Parathyroid adenoma (tissue), 2 donors: ENCODE measurements at regions not wholly inside any gene's neighbourhood (a gene's known extent, or its start where the extent isn't known, plus 50 kb on each side); places are given as distances from the start of the nearest gene placed in this dataset.

ENCODE experiments used
- H2AFZ ChIP-seq: fragments of 300-600 bp; sonication (generic); one replicate; pipeline ENCODE4 v1.7.0; 2017; ENCODE audit warnings: antibody characterized with exemption, mild to moderate bottlenecking
- H3K27ac ChIP-seq: fragments of 300-600 bp; sonication (generic); one replicate; pipeline ENCODE4 v1.7.0; 2017
- H3K27me3 ChIP-seq: fragments of 300-600 bp; sonication (generic); one replicate; pipeline ENCODE4 v1.7.0; 2017; ENCODE audit warnings: low read length; ENCODE audit not compliant: control insufficient read depth, insufficient read depth
- H3K36me3 ChIP-seq: fragments of 300-600 bp; sonication (generic); one replicate; pipeline ENCODE4 v1.7.0; 2017; ENCODE audit warnings: low read length; ENCODE audit not compliant: control insufficient read depth, insufficient read depth
- H3K4me1 ChIP-seq: fragments of 300-600 bp; sonication (generic); one replicate; pipeline ENCODE4 v1.7.0; 2017; ENCODE audit warnings: control low read depth
- H3K4me2 ChIP-seq: fragments of 300-600 bp; sonication (generic); one replicate; pipeline ENCODE4 v1.7.0; 2017; ENCODE audit warnings: low read length
- H3K4me3 ChIP-seq: fragments of 300-600 bp; sonication (generic); one replicate; pipeline ENCODE4 v1.7.0; 2017; ENCODE audit warnings: low read depth, low read length
- H3K79me2 ChIP-seq: fragments of 300-600 bp; sonication (generic); one replicate; pipeline ENCODE4 v1.7.0; 2017; ENCODE audit warnings: control low read depth
- H3K9ac ChIP-seq: fragments of 300-600 bp; sonication (generic); one replicate; pipeline ENCODE4 v1.7.0; 2017; ENCODE audit warnings: mild to moderate bottlenecking
- H3K9me3 ChIP-seq: fragments of 300-600 bp; sonication (generic); one replicate; pipeline ENCODE4 v1.7.0; 2017; ENCODE audit warnings: low read length; ENCODE audit not compliant: control insufficient read depth
- TF ChIP-seq, protein P1 (sequence below): fragments of 300-600 bp; sonication (generic); IDR thresholded peaks from one replicate; pipeline ENCODE4 v1.7.0; 2017; ENCODE audit warnings: antibody characterized with exemption, mild to moderate bottlenecking
- donor health status: primary hyperparathyroidism.

DNA sequence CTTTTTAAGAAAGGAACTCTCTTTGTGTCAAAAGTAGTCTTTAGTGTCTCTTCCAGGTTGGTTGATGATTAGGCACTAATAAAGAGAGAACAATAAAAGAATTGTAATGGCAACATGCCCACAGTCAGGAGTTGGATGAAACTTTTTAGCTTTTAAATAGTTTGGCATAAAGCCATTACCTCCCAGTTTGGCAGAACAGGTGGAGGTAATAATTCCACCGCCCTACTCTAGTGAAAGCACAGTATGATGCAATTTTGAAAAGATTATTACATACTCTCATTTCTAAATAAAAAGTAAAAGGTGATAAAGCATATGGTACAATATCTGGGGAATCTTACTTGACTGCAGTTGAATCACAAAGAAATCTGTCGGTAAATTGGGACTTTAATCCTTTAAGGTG lies 497.6 kb downstream of the SUCLA2 start:
- Histone ChIP-seq H3K9me3 (no peaks in the 10 kb centered on the region), H3K27ac (no peak overlapping the region), H2AFZ (no peak overlapping the region), H3K79me2 (no peaks in the 10 kb centered on the region), H3K4me2 (no peak overlapping the region), H3K4me3 (no peak overlapping the region), H3K9ac (no peak overlapping the region), H3K27me3 (no peaks in the 10 kb centered on the region), H3K4me1 (no peaks in the 10 kb centered on the region), H3K36me3 (no peaks in the 10 kb centered on the region)
- TF ChIP-seq, protein P1, sequence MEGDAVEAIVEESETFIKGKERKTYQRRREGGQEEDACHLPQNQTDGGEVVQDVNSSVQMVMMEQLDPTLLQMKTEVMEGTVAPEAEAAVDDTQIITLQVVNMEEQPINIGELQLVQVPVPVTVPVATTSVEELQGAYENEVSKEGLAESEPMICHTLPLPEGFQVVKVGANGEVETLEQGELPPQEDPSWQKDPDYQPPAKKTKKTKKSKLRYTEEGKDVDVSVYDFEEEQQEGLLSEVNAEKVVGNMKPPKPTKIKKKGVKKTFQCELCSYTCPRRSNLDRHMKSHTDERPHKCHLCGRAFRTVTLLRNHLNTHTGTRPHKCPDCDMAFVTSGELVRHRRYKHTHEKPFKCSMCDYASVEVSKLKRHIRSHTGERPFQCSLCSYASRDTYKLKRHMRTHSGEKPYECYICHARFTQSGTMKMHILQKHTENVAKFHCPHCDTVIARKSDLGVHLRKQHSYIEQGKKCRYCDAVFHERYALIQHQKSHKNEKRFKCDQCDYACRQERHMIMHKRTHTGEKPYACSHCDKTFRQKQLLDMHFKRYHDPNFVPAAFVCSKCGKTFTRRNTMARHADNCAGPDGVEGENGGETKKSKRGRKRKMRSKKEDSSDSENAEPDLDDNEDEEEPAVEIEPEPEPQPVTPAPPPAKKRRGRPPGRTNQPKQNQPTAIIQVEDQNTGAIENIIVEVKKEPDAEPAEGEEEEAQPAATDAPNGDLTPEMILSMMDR, result no peak

GRCh38 chr13:47502166-47502565 lies 498.9 kb downstream of the SUCLA2 start:
- Histone ChIP-seq H3K9me3 (no peaks in the 10 kb centered on the region), H3K79me2 (no peaks in the 10 kb centered on the region), H3K27me3 (no peaks in the 10 kb centered on the region), H3K36me3 (no peaks in the 10 kb centered on the region), H3K4me2 (no peak overlapping the region), H3K4me1 (no peaks in the 10 kb centered on the region), H2AFZ (no peak overlapping the region), H3K4me3 (no peak overlapping the region), H3K9ac (no peak overlapping the region), H3K27ac (no peak overlapping the region)
- TF ChIP-seq, protein P1, result no peak

- TF ChIP-seq, protein P1, result no peak
- Histone ChIP-seq H3K4me2 (no peak overlapping the region), H3K79me2 (no peaks in the 10 kb centered on the region), H3K9me3 (no peaks in the 10 kb centered on the region), H3K27me3 (no peaks in the 10 kb centered on the region), H3K4me1 (no peaks in the 10 kb centered on the region), H3K9ac (no peak overlapping the region), H2AFZ (no peak overlapping the region), H3K27ac (no peak overlapping the region), H3K36me3 (no peaks in the 10 kb centered on the region), H3K4me3 (no peak overlapping the region)
Measured at GRCh38 chr13:47499358-47500150, 501.5 kb downstream of the SUCLA2 start.

GRCh38 chr13:47484548-47484947 lies 516.5 kb downstream of the SUCLA2 start:
- Histone ChIP-seq H3K4me1 (no peaks in the 10 kb centered on the region), H2AFZ (no peak overlapping the region), H3K27me3 (no peaks in the 10 kb centered on the region), H3K9ac (no peak overlapping the region), H3K4me2 (no peak overlapping the region), H3K27ac (no peak overlapping the region), H3K79me2 (no peaks in the 10 kb centered on the region), H3K4me3 (no peak overlapping the region), H3K9me3 (no peaks in the 10 kb centered on the region), H3K36me3 (no peaks in the 10 kb centered on the region)
- TF ChIP-seq, protein P1, result no peak

DNA sequence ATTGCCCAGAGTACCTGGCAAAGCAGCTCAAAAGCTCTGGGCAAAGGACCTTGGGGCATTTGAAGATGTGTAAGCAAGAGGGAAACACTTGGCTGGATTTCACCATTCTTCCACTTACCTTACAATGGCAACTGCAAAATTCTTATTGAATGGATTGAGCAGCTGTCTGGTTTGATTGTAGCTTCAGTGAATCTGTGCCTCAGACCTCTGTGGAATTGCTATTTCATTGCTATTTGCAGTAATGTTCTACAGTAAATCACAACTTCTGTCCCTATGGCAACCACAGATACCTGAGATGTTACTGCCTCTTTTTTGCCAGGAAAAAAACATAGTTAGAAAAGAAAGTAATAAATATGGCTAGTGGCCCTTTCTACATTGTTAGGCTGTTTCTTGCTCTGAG lies 519.5 kb downstream of the SUCLA2 start:
- TF ChIP-seq, protein P1, result no peak
- no peaks in the 10 kb centered on the region for H3K36me3 ChIP-seq

More for the DNA sequence above, 519.5 kb downstream of the SUCLA2 start:
- Histone ChIP-seq H3K4me3 (no peak overlapping the region), H3K27me3 (no peaks in the 10 kb centered on the region), H2AFZ (no peak overlapping the region), H3K27ac (no peak overlapping the region), H3K9me3 (no peaks in the 10 kb centered on the region), H3K4me2 (no peak overlapping the region), H3K79me2 (no peaks in the 10 kb centered on the region), H3K4me1 (no peaks in the 10 kb centered on the region), H3K9ac (no peak overlapping the region)
